SH-SY5Y (cell line): ENCODE measurements at regions not wholly inside any gene's neighbourhood (a gene's known extent, or its start where the extent isn't known, plus 50 kb on each side); places are given as distances from the start of the nearest gene placed in this dataset.

Experiments used
- GATA2 ChIP-seq: IDR thresholded peaks from 2 replicates; pipeline ENCODE4 v1.6.1; 2011; ENCODE audit warnings: mild to moderate bottlenecking, low read depth, low read length
- GATA3 ChIP-seq: IDR thresholded peaks from 2 replicates; pipeline ENCODE4 v1.6.1; 2011; ENCODE audit warnings: low read depth, mild to moderate bottlenecking, low read length, moderate library complexity

GRCh38 chr12:73161970-73162369 lies 889.8 kb downstream of the TRHDE start:
- TF ChIP-seq GATA2 (no peak), GATA3 (no peak)
